ENCODE measurements at regions not wholly inside any gene's neighbourhood (a gene's known extent, or its start where the extent isn't known, plus 50 kb on each side); places are given as distances from the start of the nearest gene placed in this dataset.
"Not testable (repeated sequence)": the region's sequence is repeated elsewhere in the genome, so short reads cannot be mapped to it uniquely, and the experiment has no call there.

DNA sequence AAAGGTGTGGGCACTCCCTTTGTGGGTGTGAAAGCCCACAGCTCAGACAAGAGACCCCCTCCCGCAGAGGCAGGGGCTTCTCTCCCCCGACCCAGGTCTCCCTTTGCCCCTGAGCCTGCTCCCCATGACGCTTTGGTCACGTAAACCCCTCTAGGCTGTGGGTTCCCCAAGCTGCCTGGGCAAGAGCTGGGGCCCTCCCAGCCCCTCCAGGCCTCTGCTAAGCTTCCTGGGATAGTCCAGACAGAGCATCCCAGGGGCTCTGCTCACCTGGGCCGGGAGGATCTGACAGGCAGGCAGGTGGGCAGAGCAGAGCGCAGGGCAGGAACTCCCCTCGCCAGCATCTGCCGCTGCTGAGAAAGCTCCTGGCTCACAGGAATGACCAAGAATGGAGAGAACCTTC, 177.3 kb downstream of the BANP start:
- no peak for DNase-seq (ENCODE audit: insufficient read length, low spot score)
- TF ChIP-seq SPI1 (IDR thresholded peaks at IDR 0.05; ENCODE audit: low read depth, low read length) (no peak), POLR2A (IDR thresholded peaks at IDR 0.05; ENCODE audit: low read depth, low read length) (no peak), PAX5 (IDR thresholded peaks at IDR 0.05; ENCODE audit: insufficient read depth, low read length, severe bottlenecking) (no peak), POLR2AphosphoS5 (IDR thresholded peaks at IDR 0.05; ENCODE audit: low read depth, low read length) (no peak), POU2F2 (IDR thresholded peaks at IDR 0.05; ENCODE audit: low read depth, low read length) (no peak), TAF1 (IDR thresholded peaks at IDR 0.05; ENCODE audit: low read depth, low read length) (no peak)
- no peak for FAIRE-seq

GRCh38 chr16:88129133-88129532, 177.9 kb downstream of the BANP start:
- DNase-seq (ENCODE audit: insufficient read length, low spot score); FAIRE-seq: not testable (repeated sequence)

GRCh38 chr16:88130016-88130415, 178.8 kb downstream of the BANP start:
- TF ChIP-seq POLR2AphosphoS5 (IDR thresholded peaks at IDR 0.05; ENCODE audit: low read depth, low read length) (no peak), TAF1 (IDR thresholded peaks at IDR 0.05; ENCODE audit: low read depth, low read length) (no peak), PAX5 (IDR thresholded peaks at IDR 0.05; ENCODE audit: insufficient read depth, low read length, severe bottlenecking) (no peak), SPI1 (IDR thresholded peaks at IDR 0.05; ENCODE audit: low read depth, low read length) (no peak), POU2F2 (IDR thresholded peaks at IDR 0.05; ENCODE audit: low read depth, low read length) (no peak), POLR2A (IDR thresholded peaks at IDR 0.05; ENCODE audit: low read depth, low read length) (no peak)
- DNase-seq (ENCODE audit: insufficient read length, low spot score), result no peak
- FAIRE-seq, result no peak

- FAIRE-seq (no peak), DNase-seq (ENCODE audit: insufficient read length, low spot score) (no peak)
- TF ChIP-seq POLR2AphosphoS5 (IDR thresholded peaks at IDR 0.05; ENCODE audit: low read depth, low read length) (no peak), POLR2A (IDR thresholded peaks at IDR 0.05; ENCODE audit: low read depth, low read length) (no peak)
These were observed 179.4 kb downstream of the BANP start for GRCh38 chr16:88130681-88131080.

- no peak for FAIRE-seq
- no peak for TF ChIP-seq TAF1 (IDR thresholded peaks at IDR 0.05; ENCODE audit: low read depth, low read length)
- no peak for TF ChIP-seq POU2F2 (IDR thresholded peaks at IDR 0.05; ENCODE audit: low read depth, low read length)
- no peak for TF ChIP-seq PAX5 (IDR thresholded peaks at IDR 0.05; ENCODE audit: insufficient read depth, low read length, severe bottlenecking)
- no peak for TF ChIP-seq POLR2A (IDR thresholded peaks at IDR 0.05; ENCODE audit: low read depth, low read length)
- TF ChIP-seq SPI1 (IDR thresholded peaks at IDR 0.05; ENCODE audit: low read depth, low read length), result no peak
- no peak for TF ChIP-seq POLR2AphosphoS5 (IDR thresholded peaks at IDR 0.05; ENCODE audit: low read depth, low read length)
- no peak for DNase-seq (ENCODE audit: insufficient read length, low spot score)
These were observed 180.0 kb downstream of the BANP start for GRCh38 chr16:88131256-88131655.

DNA sequence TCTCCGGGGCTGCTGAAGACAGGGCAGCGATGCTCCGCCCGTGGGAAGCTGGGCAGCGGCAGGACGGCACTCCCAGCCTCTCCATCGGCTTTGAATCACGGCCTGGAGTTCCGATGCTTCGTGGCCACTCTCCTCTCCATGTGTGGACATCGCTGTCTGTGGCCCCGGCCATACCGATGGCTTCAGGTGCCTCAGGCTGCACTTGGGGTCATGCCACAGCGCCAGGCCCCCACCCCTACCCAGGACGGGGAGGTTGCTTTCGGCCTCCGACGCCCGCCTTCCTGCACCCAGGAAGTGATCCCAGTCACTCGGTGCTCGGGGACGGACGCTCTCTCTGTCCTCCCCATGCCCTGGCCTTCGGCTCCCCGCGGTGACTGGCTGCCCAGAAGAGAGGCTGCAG, 180.7 kb downstream of the BANP start:
- TF ChIP-seq POLR2AphosphoS5 (IDR thresholded peaks at IDR 0.05; ENCODE audit: low read depth, low read length), result no peak
- no peak for DNase-seq (ENCODE audit: insufficient read length, low spot score)
- no peak for FAIRE-seq

DNA sequence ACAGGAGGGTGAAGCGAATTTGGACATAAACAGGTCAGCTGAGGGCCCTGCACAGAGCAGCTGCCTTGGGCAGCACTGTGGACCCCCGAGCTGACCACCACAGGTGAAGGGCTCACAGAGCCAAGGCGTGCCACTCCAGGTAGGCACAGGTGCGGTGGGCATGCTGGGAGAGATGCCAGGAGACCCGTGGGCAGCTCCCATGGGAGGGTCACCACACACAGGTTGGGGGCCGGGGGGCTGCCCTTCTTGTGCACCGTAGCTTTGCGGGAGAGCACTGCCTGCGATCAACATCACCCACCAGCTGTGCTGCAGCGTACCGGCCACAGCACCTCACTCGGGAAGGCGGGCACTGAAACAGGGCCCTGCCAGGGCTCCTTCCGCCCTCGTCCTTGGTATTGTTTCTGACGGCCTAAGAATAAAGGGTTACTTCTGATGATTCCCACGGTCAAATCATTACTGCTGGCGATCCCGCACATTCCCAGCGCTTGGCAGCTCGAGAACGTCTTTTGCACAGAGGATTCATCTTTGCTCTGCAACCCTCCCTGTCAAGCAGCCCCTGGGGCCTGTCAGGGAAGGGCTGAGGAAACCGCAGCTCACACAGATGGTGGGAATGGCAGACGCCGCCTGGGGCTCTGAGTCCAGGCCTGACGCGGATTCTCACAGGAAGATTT, 181.7 kb downstream of the BANP start:
- TF ChIP-seq POLR2AphosphoS5 (IDR thresholded peaks at IDR 0.05; ENCODE audit: low read depth, low read length) (no peak), PAX5 (IDR thresholded peaks at IDR 0.05; ENCODE audit: insufficient read depth, low read length, severe bottlenecking) (no peak), POLR2A (IDR thresholded peaks at IDR 0.05; ENCODE audit: low read depth, low read length) (no peak), TAF1 (IDR thresholded peaks at IDR 0.05; ENCODE audit: low read depth, low read length) (no peak), POU2F2 (IDR thresholded peaks at IDR 0.05; ENCODE audit: low read depth, low read length) (no peak), SPI1 (IDR thresholded peaks at IDR 0.05; ENCODE audit: low read depth, low read length) (no peak)
- FAIRE-seq (no peak), DNase-seq (ENCODE audit: insufficient read length, low spot score) (no peak)

- no peak for FAIRE-seq
- no peak for DNase-seq (ENCODE audit: insufficient read length, low spot score)
- TF ChIP-seq PAX5 (IDR thresholded peaks at IDR 0.05; ENCODE audit: insufficient read depth, low read length, severe bottlenecking) (no peak), POLR2AphosphoS5 (IDR thresholded peaks at IDR 0.05; ENCODE audit: low read depth, low read length) (no peak), POLR2A (IDR thresholded peaks at IDR 0.05; ENCODE audit: low read depth, low read length) (no peak), TAF1 (IDR thresholded peaks at IDR 0.05; ENCODE audit: low read depth, low read length) (no peak), POU2F2 (IDR thresholded peaks at IDR 0.05; ENCODE audit: low read depth, low read length) (no peak), SPI1 (IDR thresholded peaks at IDR 0.05; ENCODE audit: low read depth, low read length) (no peak)
These were observed 182.2 kb downstream of the BANP start for GRCh38 chr16:88133507-88133843.

GRCh38 chr16:88134172-88134898, 183.1 kb downstream of the BANP start:
- DNase-seq (ENCODE audit: insufficient read length, low spot score); FAIRE-seq: not testable (repeated sequence)

DNA sequence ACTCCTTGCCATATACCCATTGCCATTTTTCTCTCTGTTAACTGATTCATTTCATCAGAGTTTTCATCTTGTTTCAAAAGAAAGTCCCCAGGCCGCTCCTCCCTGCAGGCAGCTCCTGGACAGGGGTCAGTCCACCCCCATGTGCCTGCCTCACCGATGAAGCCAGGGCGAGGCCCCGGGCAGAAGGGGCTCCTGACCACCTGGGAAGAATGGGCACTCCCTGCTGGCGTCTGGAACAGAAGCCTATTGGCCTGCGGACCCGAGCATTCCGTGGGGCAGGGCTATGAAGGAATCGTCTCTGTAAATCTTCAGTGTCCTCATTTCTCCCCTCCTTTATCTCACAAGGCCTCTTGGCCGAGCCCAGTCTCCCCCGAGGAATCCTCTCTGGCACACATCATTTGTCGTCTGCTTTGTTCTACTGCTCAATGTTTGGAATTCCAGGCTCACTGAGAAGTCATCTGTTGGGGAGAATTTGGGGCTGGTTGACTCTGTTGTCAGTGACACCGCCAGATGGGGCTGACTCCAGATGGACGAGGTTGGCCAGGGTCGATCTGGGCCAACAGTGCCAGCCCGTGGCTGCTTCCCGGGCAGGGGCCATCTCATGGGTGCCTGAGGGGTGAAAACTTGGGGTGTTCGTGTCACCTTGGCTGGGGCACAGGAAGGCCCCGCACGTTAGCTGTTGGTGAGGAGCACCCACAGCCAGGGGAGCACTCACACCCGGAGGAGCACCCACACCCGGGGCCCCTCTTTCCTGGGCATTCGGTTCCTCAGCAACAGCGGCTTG, 183.9 kb downstream of the BANP start:
- FAIRE-seq, result not testable (repeated sequence)

GRCh38 chr16:88136211-88136713, 185.0 kb downstream of the BANP start:
- DNase-seq (ENCODE audit: insufficient read length, low spot score); FAIRE-seq: not testable (repeated sequence)

More for the DNA sequence above, 183.9 kb downstream of the BANP start:
- DNase-seq (ENCODE audit: insufficient read length, low spot score), result not testable (repeated sequence)

DNA sequence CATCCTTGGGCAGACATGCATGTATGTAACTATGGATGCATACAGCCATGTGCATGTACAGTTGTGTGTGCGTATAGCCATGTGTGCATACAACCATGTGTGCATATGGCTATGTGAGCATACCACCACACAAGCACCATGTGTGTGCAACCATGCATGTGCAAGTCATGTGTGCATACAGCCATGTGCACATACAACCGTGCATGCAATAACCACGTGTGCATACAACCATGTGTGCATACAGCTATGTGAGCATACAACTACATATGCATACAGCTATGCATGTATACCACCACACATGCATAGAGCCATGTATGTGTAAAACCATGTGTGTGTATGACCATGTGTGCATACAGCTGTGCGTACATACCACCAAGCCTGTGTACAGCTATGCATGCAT, 185.7 kb downstream of the BANP start:
- not testable (repeated sequence) for FAIRE-seq; DNase-seq (ENCODE audit: insufficient read length, low spot score)

- FAIRE-seq, result not testable (repeated sequence)
These were observed 187.9 kb downstream of the BANP start for GRCh38 chr16:88139141-88139540.

GRCh38 chr16:88140195-88140594, 189.0 kb downstream of the BANP start:
- not testable (repeated sequence) for FAIRE-seq; DNase-seq (ENCODE audit: insufficient read length, low spot score)

More at GRCh38 chr16:88139141-88139540, 187.9 kb downstream of the BANP start:
- not testable (repeated sequence) for DNase-seq (ENCODE audit: insufficient read length, low spot score)
